Stimulated activated CD8-positive, alpha-beta memory T cell treated with anti-CD3 and anti-CD28 coated beads, Interleukin-15, amount 100 ng/mL, for 48 hours (primary cell): ENCODE measurements at regions not wholly inside any gene's neighbourhood (a gene's known extent, or its start where the extent isn't known, plus 50 kb on each side); places are given as distances from the start of the nearest gene placed in this dataset.
"Not testable (repeated sequence)": the region's sequence is repeated elsewhere in the genome, so short reads cannot be mapped to it uniquely, and the experiment has no call there.

Experiments
- DNase-seq, 2 donors: peaks; one replicate each; pipeline ENCODE4 v3.0.0-alpha.2; 2020; ENCODE audit warnings: low read depth in 2 of 2

DNA sequence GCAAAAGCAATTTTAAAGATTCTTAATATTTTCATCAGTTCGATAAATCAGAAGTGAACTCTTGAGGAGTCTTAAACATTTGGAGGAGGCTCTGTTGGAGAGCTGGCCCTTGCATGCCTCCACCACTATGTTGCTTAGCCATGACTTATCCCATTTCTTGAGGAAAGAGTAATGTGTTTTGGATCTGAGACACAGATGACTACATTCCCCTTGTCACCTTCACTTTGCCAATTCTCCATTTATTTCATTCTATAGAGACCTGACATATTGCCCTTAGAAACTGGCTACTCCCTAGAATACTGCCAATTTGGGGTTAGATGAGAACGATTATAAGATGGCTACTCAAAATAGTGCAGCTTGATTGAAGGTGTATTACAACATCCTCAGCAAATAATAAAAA is 157.4 kb upstream of the TMEM260 start:
- DNase-seq = no peak

DNA sequence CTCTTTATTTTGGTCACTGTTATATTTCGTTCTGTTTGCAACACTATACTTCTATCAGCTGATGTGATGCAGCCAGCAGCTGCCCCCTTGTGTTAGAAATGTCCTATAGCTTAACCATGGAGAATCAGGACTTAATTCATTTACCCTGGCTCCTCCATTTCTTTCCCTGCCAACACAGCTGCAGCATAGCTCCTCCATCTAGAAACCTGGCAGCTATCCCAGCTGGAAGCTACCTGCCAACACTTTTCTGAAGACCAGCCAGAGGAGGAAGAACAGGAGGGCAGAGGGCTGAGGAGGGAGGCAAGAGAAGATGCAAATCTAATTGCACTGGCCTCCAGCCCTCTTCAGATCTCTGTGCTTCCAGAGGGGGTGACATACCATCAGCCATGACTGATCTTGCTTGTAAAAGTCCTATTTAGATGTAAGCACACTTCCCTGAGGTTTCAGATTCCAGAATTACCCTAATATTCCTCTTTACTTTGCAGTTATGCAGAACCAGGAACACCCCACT is 156.8 kb upstream of the TMEM260 start:
- no peak for DNase-seq

DNA sequence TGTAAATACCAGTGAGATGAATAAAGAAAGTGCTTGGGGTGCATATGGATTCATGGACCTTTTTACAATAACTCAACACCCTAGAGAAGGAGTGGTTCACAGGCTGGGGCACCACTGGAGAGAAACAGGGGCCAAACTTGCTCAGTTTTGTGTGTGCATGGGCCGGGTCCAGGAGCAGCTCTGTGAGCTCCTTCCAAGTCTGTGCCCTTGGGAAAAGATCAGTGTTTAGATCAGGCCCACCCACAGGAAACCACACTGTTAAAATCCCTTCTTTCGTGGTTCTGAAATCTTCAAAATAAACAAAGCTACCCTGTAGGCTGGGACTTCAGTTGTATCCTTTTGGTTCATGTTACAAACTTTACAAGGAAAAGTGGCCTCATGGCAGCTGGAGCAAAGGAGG is 156.1 kb upstream of the TMEM260 start:
- DNase-seq = no peak

DNA sequence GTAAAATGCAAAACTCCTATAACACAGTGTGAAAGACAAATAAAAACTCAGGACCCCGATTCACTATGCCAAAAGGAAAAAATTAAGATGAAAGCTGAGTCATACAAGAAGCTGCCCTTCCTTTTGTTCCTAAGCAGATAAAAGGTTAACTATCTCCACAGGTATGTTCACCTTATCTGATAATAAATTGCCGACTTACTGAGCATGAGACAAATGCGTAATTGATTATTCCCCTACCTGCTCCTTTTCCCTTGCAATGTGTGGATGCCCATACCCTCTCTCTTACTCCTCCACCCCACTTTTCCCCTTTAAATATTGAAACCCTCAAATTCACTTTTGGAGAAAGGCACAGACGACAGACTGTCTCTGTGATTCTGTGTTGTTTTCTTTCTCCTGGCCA is 148.6 kb upstream of the TMEM260 start:
- no peak for DNase-seq

DNA sequence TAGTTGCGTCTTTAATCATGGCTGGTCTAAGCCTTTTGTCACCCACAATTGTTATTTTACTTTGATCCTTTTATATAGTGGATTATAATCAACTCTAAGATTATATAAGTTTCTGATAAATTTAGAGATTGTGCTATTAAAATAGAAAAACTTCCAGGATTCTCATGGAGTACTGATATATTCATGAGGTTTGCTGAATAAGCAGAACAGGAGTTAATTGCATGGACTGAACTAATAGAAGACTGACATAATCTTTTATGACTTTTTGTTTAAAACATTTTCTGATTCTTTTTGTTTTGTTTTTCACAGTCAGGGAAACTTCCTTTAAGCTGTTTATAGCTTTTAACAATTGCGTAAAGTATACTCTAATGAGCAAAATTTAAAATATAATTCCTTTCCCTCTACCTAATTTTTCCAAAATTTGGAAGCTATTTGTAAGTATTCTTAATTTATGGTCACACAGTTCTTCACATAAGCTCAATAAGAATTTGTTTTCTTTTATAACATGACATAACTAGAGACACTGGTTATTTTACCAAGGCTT is 129.9 kb upstream of the TMEM260 start:
- DNase-seq = no peak

DNA sequence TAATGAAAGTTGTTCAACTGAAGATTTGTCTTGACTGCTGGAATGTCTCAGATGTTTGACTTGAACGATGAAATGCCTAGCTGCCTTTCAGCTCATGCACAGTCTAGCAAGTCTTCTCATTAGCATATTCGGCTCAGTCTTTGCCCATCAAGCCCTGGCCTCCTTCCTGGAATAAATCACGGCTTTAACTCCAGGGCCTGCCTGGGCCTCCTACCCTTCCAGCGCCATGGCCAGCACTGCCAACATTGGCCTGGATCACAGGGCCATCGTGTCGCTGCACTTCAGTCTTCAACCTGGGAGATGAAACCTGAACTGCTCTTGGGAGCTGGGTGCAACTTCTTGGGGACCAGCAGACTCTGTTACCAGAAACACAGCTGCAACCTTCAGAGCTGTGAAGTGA is 126.7 kb upstream of the TMEM260 start:
- DNase-seq = no peak

DNA sequence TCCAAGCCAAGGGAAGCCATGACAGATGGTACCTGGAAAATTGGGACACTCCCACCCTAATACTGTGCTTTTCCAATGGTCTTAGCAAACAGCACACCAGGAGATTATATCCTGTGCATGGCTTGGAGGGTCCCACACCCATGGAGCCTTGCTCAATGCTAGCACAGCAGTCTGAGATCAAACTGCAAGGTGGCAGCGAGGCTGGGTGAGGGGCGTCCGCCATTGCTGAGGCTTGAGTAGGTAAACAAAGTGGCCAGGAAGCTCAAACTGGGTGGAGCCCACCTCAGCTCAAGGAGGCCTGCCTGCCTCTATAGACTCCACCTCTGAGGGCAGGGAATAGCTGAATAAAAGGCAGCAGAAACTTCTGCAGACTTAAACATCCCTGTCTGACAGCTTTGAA is 124.9 kb upstream of the TMEM260 start:
- DNase-seq = not testable (repeated sequence)

DNA sequence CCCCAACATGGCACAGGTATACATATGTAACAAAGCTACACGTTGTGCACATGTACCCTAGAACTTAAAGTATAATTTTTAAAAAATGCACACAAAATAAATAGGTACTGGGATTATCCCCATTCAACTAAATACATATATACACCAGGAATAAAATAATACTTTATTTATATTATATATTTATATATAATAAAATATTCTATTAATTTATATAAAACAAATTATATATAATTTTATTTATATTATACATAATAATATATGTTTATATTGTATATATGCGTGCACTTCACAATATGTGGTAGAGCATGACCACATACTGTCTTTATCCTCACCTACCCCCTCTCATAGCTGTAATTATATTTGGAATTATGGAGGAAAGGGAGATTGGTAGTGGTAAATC is 119.1 kb upstream of the TMEM260 start:
- no peak for DNase-seq

DNA sequence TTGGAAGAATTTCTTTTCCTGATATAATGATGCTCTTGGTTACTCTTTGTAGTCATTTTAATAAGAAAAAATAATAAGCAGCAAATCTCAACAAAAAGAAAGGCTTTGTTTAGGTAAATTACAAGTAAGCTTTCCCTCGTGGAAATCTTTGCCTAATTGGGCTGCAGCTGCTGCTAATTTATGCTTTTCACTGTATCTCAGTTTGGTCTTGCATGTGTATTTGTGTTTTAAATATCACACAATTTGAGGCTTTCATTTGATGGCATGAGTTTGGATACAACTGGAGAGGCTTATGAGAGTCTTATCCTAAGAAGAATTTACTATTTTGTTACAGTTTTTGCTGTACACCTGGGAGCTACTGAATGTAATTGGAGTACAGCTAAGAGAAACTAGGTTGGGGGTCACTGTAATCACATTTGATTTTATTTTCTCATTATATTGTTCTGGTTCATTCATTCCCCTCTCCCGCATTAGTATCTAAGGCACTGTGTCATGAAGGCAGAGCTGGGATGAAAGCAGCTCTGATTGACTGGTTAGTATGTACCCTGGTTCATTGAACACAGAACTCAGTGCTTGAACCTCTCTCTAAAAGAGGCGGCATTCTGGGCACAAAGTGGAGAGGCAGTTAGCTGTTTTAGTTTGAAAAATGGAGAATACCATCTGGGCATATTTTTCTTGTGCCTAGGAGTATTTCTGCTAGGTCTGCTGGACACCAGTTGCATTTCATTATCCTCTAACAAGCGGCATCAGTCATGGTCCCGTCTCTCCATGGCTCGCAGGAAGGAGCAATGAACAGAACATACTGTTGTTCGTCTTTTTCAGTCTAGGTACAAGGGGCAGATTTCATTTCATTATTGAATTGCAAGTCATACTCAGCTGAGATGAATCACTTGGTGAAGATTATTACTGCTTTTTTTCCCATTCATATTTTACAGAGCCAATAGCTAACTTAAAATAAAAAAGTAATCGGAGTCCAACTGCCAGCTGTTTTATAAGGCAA is 118.0 kb upstream of the TMEM260 start:
- no peak for DNase-seq

DNA sequence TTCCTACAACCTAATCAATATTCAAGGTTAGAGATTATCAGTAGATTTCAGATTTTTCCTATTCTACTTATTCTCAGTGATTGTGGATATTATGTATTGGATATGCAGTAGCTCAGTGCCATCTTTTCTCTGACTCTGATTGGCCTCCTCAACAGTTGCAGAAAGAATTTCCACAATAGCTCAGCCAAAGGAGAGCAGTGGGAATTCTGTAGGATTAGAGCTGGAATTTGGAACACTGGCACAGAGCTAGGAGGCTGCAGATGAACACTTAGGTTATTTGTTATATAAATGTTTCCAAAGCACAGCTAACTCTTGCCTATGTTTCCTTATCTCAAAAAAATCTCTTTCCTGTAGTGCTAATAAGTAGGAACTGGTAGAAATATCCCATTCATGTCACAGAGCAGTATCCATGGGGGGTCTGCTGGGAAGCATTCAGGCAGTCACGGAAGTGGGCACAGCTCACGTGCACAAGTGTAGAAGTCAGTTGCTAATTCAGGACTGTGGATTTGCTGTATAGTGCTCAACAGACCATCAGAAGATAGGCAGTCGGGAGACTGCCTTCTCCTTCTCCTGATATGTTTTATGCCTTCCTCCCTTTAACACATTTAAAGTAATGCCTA is 116.2 kb upstream of the TMEM260 start:
- no peak for DNase-seq

DNA sequence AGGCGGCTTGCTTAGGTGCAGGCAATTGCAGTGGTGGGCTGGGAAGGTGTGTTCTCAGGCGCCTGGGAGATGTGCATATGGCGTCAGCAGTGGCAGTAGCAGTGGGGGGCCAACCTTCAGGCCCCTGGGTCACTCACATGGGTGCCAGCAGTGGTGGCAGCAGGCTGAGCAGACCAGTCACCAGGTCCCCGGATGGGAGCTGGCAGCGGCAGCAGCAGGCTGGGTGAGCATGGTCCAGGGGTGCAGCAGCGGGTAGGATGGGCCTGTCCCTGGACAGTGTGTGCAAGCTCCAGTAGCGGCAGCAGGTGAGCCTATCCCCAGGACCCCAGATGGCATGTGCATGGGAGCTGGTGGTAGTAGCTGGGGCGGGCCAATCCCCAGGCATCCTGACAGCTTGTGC is 108.5 kb upstream of the TMEM260 start:
- no peak for DNase-seq

DNA sequence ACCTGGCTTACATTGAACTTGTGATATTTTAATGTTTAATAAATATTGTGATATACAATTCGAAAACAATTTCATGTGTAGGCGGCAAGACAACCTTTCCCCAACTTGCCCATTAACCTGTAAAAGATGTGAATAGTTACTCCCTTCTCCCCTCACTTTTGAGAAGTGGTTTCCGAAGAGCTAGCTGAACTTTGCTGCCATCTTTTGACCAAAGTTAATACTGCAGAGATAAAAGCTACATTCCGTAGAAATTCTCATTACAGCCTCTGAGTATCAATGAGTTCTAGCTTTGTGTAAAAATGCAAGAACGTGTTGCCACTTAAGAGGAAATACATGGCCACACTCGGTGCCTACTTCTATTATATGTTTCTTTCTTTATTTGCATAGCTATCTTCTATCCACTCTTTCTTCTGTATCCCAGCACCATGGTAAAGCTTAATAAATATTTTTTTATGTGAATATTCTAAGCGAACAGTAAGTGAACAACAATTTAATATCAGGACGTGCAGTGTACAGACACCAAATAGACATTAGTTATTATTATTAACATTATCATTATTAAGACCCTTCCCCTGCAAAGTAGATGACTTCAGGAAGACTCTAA is 105.1 kb upstream of the TMEM260 start:
- no peak for DNase-seq

DNA sequence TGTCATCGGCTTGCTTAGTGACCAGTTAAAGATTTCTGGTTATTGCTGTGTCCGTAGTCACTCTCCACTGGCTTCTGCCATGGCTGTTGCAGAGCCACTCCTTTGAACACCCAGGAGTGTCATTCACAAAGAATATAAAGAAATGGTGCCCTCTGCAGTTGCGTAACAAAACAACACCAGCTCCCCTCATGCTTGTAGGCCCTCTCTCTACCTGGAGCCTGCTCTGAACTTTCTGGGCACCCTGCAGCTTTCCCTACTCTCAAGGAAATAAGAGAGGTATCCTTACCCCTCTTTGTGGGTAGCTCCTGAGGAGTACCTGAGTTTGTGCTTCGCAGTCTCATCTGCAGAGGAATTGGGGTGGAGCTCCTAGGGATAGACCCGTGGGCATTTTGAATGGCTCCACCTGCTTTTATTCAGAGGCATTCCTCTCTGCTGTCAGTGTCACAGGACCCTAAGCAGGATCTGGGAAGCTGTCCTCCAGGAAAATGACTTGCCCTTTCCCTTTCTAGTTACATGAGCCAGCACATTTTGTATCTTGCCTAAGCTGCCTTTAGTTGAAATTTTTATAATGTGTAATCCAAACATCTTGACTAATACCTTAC is 97.2 kb upstream of the TMEM260 start:
- DNase-seq = no peak

DNA sequence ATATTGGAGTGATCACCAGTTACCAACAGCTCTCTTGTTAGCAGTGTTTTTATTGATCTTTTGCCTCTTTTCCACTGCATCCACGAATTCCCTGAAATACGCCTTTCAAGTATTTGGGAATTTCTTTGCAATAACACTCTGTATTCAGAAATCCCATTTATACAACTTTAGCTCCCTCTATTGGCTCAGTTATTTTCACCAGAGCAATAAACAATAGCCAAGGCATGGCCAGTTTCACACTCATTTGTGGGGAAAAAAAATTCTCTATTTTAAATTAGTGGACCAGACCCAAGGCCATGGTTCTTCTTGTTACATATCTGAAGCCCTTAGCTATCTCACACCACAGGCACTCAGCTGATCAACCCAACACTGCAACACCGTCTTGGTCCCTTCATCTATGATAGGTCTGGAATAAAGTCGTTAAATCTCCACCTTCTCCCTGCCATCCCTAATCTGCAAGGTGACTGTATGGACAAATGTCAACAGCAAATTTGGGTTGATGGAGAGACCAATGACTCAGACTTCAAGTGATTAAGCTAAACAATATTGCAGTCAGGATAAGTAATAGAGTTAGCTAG is 92.4 kb upstream of the TMEM260 start:
- DNase-seq = no peak

DNA sequence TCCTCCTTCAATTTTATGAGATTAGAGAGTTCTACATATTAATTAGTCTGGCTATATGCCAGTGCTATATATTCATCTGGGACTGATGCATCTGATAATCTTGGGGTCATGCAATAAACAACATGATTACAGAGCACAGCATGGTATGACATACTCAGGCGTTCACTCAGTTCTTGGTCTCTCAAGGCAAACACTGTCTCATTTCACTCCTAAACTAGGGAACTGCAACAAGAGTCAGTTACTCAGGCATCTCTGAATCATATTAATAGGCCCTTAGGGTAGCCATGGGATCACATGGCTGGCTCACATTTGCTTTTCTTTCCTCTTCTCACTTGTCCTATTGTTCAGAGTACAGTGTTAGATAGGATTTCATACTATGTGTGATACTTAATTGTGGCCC is 91.8 kb upstream of the TMEM260 start:
- DNase-seq = no peak

DNA sequence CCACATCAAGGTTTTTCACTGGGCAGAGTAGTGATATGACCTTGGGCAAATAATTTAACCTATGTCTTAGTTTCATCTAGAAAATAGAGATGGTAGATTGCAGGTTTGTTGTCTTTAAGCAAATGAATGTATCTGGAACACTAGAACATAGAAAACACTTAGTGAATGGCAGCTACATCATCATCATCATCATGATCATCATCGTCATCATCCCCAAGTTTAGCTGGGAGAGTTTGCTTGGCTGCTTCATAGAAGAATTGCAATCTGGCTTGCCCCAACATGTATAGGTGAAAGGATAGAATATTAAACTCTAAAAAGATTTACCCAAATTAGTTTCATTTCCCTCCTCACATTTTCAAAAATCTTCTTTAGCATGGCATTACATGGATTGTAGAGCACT is 91.3 kb upstream of the TMEM260 start:
- no peak for DNase-seq

DNA sequence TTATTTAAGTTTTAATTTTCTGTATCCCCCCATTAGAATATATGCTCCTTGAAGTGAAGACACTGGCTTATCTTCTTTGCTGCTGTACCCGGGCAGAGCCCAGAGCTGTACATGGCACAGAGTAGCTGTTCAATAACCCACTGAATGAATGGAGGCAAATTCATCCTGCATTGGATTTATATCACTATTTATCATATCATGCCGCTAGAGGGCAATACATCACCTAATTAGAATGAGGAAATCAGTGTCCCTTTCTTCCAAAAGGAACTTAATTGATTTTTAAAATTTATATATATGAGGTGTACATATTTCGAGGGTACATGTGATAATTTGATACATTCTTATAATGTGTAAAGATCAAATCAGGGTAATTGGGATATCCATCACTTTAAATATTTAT is 89.2 kb upstream of the TMEM260 start:
- no peak for DNase-seq

DNA sequence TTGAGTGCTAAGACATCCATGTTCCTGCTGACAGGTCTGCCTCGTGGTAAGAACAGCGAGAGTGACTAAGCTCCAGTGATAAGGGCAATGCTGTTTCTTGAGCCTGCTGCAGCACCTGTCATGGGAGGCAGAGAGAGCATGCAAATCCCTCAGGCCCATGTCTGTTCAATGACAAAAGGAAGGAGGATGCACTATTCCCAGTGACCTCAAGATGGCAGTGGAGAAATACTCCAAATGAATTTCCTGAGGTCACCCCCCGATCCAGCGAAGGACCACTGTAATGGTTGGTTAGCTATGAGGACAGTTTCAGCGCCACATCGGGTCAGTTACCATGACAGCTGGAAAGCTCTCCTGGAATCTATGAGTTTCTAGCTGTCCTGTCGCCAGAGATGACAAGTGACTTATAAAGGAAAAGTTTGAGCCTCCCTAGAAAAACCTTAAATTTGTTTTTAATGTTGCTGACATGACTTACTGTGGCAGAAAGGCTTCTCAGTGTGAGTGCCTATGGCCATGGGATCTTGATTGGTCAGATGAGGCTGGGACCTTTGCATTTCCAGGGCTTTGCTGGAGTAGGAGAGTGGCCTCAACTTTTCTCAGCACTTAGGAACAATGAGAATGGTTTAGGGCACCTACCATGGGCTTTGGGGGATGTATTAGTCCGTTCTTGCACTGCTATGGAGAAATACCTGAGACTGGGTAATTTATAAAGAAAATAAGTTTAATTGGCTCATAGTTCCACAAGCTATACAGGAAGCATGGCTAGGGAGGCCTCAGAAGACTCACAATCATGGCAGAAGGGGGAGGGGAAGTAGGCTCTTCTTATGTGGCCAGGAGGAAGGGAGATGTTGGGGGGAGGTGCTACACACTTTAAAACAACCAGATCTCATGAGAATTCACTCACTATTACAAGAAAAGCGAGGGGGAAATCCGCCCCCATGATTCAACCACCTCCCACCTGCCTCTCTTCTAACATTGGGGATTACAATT is 88.0 kb upstream of the TMEM260 start:
- no peak for DNase-seq

DNA sequence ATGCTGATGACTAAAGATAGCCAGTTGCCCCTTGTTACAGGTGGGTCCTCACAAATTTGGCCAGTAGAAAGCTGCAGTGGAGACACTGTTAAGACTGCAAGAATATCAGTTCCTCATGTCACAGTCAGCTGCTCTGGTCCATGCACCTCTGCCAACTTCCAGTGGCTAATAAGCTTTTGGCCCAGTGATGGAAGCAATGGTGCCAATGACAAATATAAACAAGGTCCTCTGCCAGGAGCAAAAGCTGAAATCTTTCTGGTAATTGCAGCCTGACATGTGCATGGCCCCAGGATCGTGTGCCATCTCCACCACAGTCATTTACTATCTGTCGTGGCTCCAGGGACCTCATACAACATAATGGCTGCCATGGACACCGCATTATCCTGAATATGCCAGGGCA is 85.4 kb upstream of the TMEM260 start:
- no peak for DNase-seq

DNA sequence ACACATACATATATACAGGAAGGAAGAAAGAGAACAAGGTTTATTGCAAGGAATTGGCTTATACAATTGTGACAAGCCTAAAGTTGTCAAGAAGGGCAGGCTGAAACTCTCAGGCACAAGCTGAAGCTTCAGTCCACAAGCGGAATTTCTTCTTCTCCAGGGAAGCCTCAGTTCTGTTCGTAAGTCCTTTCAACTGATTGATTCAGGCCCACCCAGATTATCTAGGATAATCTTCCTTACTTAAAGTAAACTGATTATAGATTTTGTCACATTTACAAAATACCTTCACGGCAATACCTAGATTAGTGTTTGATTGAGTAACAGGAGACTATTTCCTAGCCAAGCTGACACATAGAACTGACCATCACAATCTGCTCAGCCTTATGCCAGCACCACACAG is 81.5 kb upstream of the TMEM260 start:
- DNase-seq = no peak
